ENCODE measurements at regions not wholly inside any gene's neighbourhood (a gene's known extent, or its start where the extent isn't known, plus 50 kb on each side); places are given as distances from the start of the nearest gene placed in this dataset.
"Not testable (repeated sequence)": the region's sequence is repeated elsewhere in the genome, so short reads cannot be mapped to it uniquely, and the experiment has no call there.

DNA sequence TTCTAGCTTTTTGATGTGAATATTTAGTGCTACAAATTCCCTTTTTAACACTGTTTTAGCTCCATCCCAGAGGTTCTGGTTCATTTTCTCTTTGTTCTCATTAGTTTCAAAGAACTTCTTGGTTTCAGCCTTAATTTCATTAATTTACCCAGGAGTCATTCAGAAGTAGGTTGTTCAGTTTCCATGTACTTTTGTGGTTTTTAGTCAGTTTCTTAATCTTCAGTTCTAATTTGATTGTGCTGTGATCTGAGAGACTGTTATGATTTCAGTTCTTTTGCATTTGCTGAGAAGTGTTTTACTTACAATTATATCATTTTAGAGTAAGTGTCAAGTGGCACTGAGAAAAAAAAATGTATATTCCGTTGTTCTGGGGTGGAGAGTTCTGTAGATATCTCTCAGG lies 240.1 kb upstream of the RASA1 start:
- DNase-seq (ENCODE audit: low read depth, low spot score) = no peak
- no peak overlapping the region for H3K27ac ChIP-seq

GRCh38 chr5:87029951-87030350 lies 237.7 kb upstream of the RASA1 start:
- no peak for DNase-seq (ENCODE audit: low read depth, low spot score)
- no peak overlapping the region for H3K27ac ChIP-seq

DNA sequence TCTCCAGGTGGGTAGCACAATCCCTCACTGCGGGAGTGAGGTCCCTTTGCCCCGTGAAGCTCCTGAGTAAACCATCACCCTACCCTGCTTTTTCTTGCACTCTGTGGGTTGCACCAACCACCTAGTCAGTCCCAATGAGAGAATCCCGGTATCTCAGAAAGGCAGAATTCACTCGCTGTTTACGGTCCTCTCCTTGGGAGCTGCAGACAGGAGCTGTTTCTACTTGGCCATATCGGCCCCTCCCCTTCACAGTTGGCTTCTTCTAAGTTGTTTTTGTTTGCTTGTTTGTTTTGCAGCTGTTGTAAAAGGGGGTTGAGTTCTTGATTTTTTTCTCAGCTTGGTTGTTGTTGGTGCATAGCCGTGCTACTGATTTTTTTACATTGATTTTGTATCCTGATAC lies 237.0 kb upstream of the RASA1 start:
- DNase-seq (ENCODE audit: low read depth, low spot score) = no peak
- H3K27ac ChIP-seq = no peak overlapping the region

- H3K27ac ChIP-seq = no peak overlapping the region
- no peak for DNase-seq (ENCODE audit: low read depth, low spot score)
Observed at GRCh38 chr5:87034557-87034956, 233.1 kb upstream of the RASA1 start.

DNA sequence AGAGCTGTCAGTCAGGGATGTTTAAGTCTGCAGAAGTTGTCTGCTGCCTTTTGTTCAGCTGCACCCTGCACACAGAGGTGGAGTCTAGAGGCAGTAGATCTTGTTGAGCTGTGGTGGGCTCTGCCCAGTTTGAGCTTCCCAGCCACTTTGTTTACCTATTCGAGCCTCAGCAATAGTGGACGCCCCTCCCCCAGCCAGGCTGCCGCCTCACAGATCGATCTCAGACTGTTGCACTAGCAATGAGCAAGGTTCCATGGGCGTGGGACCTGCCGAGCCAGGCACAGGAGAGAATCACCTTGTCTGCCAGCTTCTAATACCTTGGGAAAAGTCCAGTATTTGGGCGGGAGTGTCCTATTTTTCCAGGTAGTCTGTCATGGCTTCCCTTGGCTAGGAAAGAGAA lies 225.1 kb upstream of the RASA1 start:
- H3K27ac ChIP-seq = no peak overlapping the region
- DNase-seq (ENCODE audit: low read depth, low spot score) = no peak

GRCh38 chr5:87048156-87048555 lies 219.5 kb upstream of the RASA1 start:
- DNase-seq (ENCODE audit: low read depth, low spot score) = no peak
- H3K27ac ChIP-seq = no peak overlapping the region

GRCh38 chr5:87049012-87049411 lies 218.7 kb upstream of the RASA1 start:
- not testable (repeated sequence) for DNase-seq (ENCODE audit: low read depth, low spot score); H3K27ac ChIP-seq

DNA sequence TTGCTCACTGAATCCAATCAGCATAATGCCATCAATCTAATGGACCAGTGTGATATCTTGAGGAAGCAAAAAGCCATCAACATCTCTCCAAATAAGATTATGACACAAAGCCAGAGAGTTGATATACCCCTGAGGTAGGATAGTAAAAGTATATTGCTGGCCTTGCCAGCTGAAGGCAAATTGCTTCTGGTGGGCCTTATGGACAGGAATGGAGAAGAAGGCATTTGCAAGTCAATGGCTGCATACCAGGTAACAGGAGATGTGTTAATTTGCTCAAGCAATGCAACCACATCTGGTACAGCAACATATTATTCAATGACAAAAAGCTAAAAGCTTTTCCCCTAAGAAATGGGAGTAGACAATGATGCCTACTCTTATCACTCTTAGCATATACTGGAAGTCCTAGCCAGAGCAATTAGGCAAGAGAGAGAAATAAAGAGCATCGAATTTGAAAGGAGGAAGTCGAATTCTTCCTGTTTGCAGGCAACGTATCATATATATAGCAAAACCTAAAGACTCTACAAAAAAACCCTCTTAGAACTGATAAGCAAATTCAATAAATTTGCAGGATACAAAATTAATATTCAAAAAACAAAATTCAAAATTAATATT lies 216.1 kb upstream of the RASA1 start:
- no peak overlapping the region for H3K27ac ChIP-seq
- no peak for DNase-seq (ENCODE audit: low read depth, low spot score)

DNA sequence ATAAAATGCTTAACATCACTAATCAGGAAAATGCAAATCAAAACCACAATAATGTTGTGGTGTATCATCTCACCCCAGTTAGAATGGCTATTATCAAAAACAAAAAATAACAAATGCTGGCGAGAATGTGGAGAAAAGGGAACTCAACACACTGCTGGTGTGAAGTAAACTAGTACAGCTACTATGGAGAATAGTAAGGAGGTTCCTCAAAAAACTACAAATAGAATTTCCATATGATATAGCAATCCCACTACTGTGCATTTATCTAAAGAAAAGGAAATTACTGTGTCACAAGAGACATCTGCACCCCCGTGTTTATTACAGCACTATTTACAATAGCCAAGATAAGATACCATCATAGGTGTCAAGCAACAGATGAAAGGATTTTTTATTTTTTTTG lies 214.5 kb upstream of the RASA1 start:
- no peak overlapping the region for H3K27ac ChIP-seq
- no peak for DNase-seq (ENCODE audit: low read depth, low spot score)

DNA sequence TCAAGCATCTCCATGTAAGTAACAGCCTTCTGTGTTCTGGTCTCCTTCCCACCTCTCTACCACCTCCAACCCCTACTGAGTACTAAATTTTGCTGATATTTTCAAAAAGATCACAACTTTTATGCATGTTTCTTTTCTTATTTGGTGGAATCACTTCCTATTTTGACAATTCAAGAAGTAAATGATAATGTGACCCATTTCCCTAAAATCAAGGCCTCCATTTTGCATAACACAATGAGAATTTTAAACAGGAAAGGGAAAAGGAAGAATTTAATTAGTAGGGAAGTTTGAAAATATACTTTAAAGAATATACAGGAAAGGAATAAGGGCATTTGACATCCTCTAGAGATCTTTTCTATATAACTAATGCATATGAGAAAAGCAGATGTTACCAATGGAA lies 212.9 kb upstream of the RASA1 start:
- no peak overlapping the region for H3K27ac ChIP-seq
- no peak for DNase-seq (ENCODE audit: low read depth, low spot score)

DNA sequence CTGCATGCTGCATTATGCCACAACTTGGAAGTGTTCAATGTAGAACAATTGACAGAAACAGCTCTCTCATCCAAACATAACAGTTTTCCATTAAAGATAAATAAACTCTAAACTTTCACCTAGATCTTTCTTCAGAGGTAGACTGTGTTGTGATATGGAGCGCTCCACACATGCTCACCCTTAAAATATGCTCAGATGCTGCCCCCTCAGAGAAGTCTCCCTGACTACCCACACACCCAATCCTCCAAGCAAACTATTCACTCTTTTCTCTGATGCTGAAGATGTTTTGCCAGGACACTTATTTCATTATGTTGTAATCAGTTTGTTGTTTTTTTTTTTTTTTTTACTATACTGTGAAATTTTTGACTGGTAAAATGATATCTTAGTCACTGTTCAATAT lies 206.6 kb upstream of the RASA1 start:
- no peak for DNase-seq (ENCODE audit: low read depth, low spot score)
- H3K27ac ChIP-seq = no peak overlapping the region

- no peak for DNase-seq (ENCODE audit: low read depth, low spot score)
- no peak overlapping the region for H3K27ac ChIP-seq
Observed at GRCh38 chr5:87069311-87069710, 198.4 kb upstream of the RASA1 start.

- no peak overlapping the region for H3K27ac ChIP-seq
- DNase-seq (ENCODE audit: low read depth, low spot score) = no peak
Observed at GRCh38 chr5:87069974-87070608, 197.6 kb upstream of the RASA1 start.

DNA sequence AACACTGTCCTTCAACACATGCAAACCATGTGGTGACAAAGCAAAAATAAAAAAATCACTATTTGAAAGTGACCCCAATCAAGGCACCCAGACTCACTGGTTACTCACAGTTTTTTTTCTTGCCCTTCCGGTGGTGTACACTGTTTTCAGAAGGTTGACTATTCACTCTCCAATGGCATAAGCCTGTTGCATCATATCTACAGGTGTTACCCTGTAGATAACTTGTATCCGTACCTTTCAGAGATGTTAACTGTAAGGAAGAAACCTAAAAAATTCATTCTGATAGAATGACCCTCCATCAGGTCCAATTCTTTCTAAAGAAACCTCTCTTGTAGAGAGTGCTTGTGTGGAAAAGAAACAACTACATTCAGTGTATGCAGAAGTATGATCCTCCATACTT lies 193.6 kb upstream of the RASA1 start:
- no peak for DNase-seq (ENCODE audit: low read depth, low spot score)
- H3K27ac ChIP-seq = no peak overlapping the region

DNA sequence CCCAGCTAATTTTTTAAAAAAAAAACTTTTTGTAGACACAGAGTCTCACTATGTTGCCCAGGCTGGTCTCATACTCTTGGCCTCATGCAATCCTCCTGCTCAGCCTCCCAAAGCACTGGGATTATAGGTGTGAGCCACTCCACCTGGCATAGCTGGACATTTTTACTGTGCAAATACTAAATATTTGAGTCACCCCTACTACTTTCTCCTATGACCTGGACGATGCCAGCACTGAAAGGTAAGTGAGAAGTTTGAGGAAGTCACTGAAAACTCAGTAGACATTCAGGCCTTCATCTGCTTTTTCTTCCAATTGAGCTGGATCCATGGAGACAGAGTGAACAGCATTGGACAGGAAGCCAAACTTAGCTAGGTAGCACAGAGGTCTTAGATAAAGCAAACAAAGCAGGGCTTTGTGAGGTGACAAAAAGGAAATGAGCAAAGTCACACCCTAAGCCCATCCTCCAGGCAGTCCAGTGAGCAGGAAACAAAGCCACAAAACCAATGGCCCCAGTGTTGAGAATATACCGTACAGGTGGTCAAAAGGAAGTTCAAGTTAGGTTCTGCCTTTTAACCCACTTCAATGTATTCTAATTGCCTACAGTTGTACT lies 192.6 kb upstream of the RASA1 start:
- no peak for DNase-seq (ENCODE audit: low read depth, low spot score)
- peak overlapping the region; percentile 49 for H3K27ac ChIP-seq

DNA sequence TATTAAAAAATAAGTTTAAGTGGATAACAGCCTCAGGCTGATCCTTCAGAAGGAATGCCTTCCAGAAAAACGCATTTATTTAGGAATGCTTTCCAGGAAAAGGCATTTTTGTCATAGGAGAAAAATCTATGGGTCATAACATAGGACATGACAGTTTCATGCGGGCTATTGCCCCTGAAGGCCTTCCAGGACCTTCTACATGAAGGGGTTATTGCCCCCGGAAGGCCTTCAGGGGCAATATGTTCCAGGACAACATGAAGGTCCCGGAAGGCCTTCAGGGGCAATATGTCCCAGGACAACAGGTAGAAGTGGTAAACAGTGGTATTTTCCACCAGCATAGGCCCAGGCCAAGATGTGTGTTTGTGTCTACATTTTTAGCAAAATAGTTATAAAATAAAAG lies 191.3 kb upstream of the RASA1 start:
- H3K27ac ChIP-seq = no peak overlapping the region
- no peak for DNase-seq (ENCODE audit: low read depth, low spot score)

DNA sequence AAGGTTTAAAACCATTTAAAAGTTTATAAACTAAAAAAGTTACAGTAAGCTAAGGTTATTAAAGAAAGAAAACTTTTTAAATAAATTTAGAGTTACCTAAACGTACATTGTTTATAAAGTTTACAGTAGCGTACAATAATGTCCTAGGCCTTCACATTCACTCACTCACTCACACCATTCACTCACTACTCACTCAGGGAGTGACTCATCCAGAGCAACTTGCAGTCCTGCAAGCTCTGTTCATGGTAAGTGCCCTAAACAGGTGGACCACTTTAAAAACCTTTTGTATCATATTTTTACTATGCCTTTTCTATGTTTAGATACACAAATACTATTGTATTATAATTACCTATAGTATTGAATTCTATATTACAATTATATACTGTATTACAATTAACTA lies 190.8 kb upstream of the RASA1 start:
- no peak for DNase-seq (ENCODE audit: low read depth, low spot score)
- no peak overlapping the region for H3K27ac ChIP-seq

- H3K27ac ChIP-seq = no peak overlapping the region
- no peak for DNase-seq (ENCODE audit: low read depth, low spot score)
Observed at GRCh38 chr5:87079219-87079618, 188.5 kb upstream of the RASA1 start.

DNA sequence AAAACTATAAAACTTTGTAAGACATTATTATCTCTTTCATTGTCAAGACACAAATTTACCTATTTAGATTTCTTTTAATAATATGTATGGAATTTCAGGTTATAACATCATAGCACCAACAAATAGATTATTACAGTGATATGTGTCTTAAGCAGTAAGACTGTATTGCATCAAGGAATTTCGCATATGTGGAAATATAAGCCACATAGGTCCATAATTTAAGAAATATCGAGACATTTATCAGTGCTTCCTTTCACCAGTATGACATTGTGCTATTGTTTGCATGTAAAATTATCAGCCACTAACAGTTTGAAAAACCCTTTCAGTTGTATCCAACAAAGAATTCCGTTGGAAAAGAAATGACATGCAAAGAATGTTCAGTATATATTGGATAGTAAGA lies 186.7 kb upstream of the RASA1 start:
- H3K27ac ChIP-seq = no peak overlapping the region
- no peak for DNase-seq (ENCODE audit: low read depth, low spot score)

- no peak overlapping the region for H3K27ac ChIP-seq
- DNase-seq (ENCODE audit: low read depth, low spot score) = no peak
Observed at GRCh38 chr5:87081511-87082372, 185.9 kb upstream of the RASA1 start.

GRCh38 chr5:87094347-87094746 lies 173.3 kb upstream of the RASA1 start:
- H3K27ac ChIP-seq = no peak overlapping the region
- no peak for DNase-seq (ENCODE audit: low read depth, low spot score)
